ENCODE measurements at regions not wholly inside any gene's neighbourhood (a gene's known extent, or its start where the extent isn't known, plus 50 kb on each side); places are given as distances from the start of the nearest gene placed in this dataset.

- Histone ChIP-seq H3K27me3 (no peaks in the 10 kb centered on the region), H3K36me3 (no peaks in the 10 kb centered on the region), H3K27ac (no peak overlapping the region), H3K4me3 (ENCODE audit: low read depth in 1 of 2, low read length in 1 of 2) (no peak overlapping the region), H3K9me3 (no peaks in the 10 kb centered on the region), H3K4me1 (ENCODE audit: control insufficient read depth in 1 of 2, insufficient read depth in 1 of 2, low read depth in 1 of 2, low read length in 1 of 2) (no peaks in the 10 kb centered on the region)
- TF ChIP-seq, protein P1, sequence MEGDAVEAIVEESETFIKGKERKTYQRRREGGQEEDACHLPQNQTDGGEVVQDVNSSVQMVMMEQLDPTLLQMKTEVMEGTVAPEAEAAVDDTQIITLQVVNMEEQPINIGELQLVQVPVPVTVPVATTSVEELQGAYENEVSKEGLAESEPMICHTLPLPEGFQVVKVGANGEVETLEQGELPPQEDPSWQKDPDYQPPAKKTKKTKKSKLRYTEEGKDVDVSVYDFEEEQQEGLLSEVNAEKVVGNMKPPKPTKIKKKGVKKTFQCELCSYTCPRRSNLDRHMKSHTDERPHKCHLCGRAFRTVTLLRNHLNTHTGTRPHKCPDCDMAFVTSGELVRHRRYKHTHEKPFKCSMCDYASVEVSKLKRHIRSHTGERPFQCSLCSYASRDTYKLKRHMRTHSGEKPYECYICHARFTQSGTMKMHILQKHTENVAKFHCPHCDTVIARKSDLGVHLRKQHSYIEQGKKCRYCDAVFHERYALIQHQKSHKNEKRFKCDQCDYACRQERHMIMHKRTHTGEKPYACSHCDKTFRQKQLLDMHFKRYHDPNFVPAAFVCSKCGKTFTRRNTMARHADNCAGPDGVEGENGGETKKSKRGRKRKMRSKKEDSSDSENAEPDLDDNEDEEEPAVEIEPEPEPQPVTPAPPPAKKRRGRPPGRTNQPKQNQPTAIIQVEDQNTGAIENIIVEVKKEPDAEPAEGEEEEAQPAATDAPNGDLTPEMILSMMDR (IDR thresholded peaks at IDR 0.05) = no peak
Observed at GRCh38 chr4:81356621-81357020, 115.1 kb downstream of the RASGEF1B start.

- Histone ChIP-seq H3K27me3 (no peaks in the 10 kb centered on the region), H3K4me1 (ENCODE audit: control insufficient read depth in 1 of 2, insufficient read depth in 1 of 2, low read depth in 1 of 2, low read length in 1 of 2) (no peaks in the 10 kb centered on the region), H3K27ac (no peak overlapping the region), H3K9me3 (no peaks in the 10 kb centered on the region), H3K36me3 (no peaks in the 10 kb centered on the region), H3K4me3 (ENCODE audit: low read depth in 1 of 2, low read length in 1 of 2) (no peak overlapping the region)
- TF ChIP-seq, protein P1 (IDR thresholded peaks at IDR 0.05) = no peak
Observed at GRCh38 chr4:81355136-81355535, 116.6 kb downstream of the RASGEF1B start.

DNA sequence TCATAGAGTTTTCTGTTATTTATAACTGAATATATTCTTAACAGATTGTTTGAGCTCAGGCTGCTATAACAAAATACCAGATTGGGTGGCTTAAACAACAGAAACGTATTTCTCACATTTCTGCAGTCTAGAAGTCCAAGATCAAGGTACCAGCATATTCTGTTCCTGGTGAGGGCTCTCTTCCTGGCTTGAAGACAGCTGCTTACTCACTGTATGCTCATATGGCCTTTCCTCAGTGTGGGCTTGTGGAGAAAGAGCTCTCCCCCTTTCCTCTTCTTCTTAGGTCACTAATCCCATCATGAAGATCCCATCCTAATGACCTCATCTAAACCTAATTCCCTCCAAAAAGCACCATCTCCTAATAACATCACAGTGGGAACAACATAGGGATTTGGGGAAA lies 117.8 kb downstream of the RASGEF1B start:
- H3K27me3 ChIP-seq = no peaks in the 10 kb centered on the region
- H3K9me3 ChIP-seq = no peaks in the 10 kb centered on the region
- no peak overlapping the region for H3K27ac ChIP-seq
- no peak overlapping the region for H3K4me3 ChIP-seq (ENCODE audit: low read depth in 1 of 2, low read length in 1 of 2)
- no peaks in the 10 kb centered on the region for H3K4me1 ChIP-seq (ENCODE audit: control insufficient read depth in 1 of 2, insufficient read depth in 1 of 2, low read depth in 1 of 2, low read length in 1 of 2)
- H3K36me3 ChIP-seq = no peaks in the 10 kb centered on the region
- TF ChIP-seq, protein P1 (IDR thresholded peaks at IDR 0.05) = no peak

GRCh38 chr4:81352446-81352835 lies 119.3 kb downstream of the RASGEF1B start:
- H3K27ac ChIP-seq = no peak overlapping the region

DNA sequence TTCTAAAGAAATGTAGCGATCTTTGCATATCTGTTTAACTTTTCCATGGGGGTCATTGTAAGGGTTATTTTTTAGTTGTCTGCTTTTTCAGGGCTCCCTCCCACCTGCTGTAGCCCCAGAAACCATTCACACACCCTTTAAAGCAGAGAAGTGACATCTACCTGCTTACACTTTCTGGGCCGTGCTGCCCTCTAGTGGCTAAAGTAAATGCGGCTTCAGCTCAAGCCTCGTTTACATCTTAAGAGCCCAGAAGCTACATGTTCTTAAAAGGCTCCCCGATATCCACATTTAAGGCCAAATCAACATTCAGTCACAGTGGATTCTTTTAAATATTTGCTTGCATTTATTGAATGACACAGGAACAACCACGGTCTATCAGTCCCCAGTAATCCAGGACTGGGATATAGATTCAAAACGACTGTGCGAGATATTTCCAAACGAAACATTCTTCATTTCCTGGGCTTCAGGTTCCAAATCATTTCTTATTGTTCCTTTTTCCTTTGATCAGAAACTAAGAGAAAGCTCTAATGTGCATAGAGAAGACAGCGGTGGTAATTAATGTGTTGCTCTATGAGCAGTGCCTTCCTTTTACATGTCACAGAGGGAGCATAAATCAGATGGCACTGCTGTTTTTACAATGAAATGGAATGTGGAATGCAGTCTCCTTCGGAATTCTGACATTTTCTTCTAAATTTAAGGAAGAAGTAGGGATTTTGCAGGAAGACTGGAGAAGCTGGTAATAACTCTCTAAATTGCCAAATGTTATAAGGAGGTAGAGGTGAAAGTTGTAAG lies 119.9 kb downstream of the RASGEF1B start:
- TF ChIP-seq, protein P1 (IDR thresholded peaks at IDR 0.05) = peak; percentile 52
- H3K9me3 ChIP-seq = no peaks in the 10 kb centered on the region
- no peaks in the 10 kb centered on the region for H3K27me3 ChIP-seq
- H3K36me3 ChIP-seq = no peaks in the 10 kb centered on the region
- no peak overlapping the region for H3K4me3 ChIP-seq (ENCODE audit: low read depth in 1 of 2, low read length in 1 of 2)
- no peaks in the 10 kb centered on the region for H3K4me1 ChIP-seq (ENCODE audit: control insufficient read depth in 1 of 2, insufficient read depth in 1 of 2, low read depth in 1 of 2, low read length in 1 of 2)
- H3K27ac ChIP-seq = no peak overlapping the region

More at GRCh38 chr4:81352446-81352835, 119.3 kb downstream of the RASGEF1B start:
- Histone ChIP-seq H3K4me1 (ENCODE audit: control insufficient read depth in 1 of 2, insufficient read depth in 1 of 2, low read depth in 1 of 2, low read length in 1 of 2) (no peaks in the 10 kb centered on the region), H3K27me3 (no peaks in the 10 kb centered on the region), H3K4me3 (ENCODE audit: low read depth in 1 of 2, low read length in 1 of 2) (no peak overlapping the region), H3K36me3 (no peaks in the 10 kb centered on the region), H3K9me3 (no peaks in the 10 kb centered on the region)
- TF ChIP-seq, protein P1 (IDR thresholded peaks at IDR 0.05) = no peak

All from neutrophil (primary cell).